HS-5 (cell line): ENCODE measurements at regions not wholly inside any gene's neighbourhood (a gene's known extent, or its start where the extent isn't known, plus 50 kb on each side); places are given as distances from the start of the nearest gene placed in this dataset.
A peak's percentile ranks its signal among the peaks of the same experiment; 100 is the strongest.
"Not testable (repeated sequence)": the region's sequence is repeated elsewhere in the genome, so short reads cannot be mapped to it uniquely, and the experiment has no call there.

ENCODE experiments used
- DNase-seq: peaks from one replicate; pipeline ENCODE4 v3.0.0-alpha.2; 2012; ENCODE audit warnings: low read depth

DNA sequence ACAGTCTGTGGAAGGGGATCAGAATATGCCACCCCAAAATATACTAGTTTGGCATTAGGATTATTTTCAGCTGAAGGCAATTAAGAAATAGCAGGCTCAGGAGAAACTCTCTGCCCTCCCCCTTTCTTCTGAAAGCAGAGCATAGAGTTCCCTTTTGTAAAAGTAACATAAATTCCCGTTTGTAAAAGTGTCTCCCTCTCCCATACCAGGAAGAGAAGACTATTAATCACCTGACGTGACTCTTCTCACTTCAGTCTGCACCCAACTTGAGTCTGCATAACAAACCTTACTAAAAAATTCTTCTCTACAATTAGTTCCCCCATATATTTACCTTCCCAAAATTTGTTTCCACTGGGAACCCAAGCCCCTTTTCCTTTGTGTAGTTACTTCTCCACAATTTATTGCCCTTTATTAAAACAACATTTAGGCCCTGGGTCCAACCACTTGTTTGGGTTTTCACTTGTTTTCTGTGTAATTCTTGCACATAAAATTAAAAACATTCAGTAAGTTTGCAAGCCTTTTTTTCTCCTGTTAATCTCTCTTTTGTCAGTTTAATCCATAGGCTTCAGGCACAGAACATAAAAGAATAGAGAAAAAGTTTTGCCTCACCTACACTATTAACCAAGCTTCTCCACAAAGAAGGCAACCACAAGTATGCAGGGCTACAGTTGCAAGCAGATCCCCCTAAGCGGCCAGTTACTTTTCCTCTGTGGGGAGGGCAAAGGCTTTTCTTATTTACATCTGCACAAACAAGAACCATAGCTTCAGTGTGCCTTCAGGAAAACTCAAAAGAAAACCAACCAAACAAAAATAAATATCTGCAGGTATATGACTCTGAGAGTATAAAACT lies 73.8 kb upstream of the EPCAM start:
- no peak for DNase-seq

DNA sequence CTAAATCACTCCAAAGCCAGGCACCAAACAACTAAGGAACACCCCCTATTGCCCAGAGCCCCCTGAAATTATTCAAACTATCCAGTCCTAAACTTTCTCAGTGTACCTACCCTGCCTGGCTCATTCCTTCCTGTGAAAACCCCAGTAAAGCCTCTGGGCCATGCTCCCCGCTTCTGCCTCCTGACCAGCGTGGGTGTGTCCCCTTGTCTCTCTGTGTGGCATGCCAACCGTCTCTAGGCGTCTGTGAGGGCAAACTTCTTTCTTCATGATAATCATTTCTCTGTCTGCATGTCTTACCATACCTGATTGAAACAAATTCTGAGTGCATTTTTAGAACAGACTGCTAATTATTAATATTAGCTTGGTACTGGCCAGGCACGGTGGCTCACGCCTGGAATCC lies 75.1 kb upstream of the EPCAM start:
- DNase-seq, result no peak

DNA sequence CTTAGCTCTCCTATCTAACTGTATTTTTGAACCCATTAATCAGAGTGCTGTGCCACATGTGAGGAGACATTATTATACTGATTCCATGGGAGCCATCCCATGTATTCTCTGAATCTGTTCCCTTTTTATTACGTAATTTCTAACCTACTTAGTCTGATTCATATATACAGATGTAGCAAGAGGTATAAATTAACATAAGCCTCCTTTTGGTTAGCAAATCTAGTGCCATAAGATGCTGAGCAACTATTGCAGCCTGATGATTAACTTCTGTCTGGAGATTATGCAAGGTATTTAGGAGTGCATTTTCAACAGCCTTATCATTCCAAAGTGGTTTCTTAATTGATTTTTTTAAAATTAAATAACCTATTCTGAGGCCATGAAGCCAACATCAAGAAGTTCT lies 80.2 kb upstream of the EPCAM start:
- DNase-seq, result peak; percentile 87

DNA sequence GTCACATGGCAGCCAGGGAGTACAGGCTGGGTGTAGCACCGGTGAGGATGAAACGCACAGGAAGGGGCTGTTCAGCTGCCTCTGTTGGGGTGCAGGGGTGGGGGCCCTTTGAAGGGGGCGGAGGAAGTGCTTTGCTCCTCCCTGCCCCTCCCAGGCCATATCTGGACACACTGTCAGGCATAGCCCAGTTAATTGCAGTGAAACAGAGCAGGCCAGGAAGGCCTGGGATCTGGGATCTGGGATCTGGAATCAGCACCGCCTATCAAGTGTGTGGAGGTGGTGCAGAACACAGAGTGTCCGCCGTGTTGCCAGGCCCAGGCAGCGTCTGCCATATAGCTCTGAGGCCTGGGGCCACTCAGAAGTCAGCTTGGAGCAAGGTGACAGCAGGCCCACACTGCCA lies 85.5 kb upstream of the EPCAM start:
- DNase-seq, result no peak

DNA sequence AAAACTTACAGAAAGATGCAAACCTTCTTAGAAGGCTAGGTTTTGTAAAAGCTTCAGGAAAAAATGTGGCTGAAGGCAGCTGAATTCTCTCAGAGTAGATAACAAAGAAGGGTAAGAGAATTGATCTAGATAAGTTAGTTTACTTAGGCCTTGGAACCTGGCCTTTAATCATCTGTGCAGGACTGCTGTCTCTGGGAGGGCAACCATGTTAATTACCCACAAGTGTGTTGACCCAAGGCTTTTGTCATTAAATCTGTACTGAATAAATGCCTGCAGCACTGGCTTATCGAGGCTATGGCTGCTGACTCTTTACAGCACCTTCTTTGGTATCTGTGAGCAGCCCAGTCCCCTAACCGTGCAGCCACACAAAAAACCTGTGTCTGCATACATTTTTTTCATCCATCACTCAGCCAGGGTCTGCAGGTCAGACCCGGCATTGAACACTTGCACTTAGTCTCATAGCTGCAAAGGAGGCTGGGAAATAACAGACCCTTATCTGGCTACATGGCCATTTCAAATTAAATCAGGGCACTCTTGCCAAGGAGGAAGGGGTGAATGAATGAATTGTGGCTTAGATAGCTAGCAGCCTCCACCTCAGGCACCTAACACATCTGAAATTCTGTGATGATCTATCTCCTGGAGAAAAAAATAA lies 86.4 kb upstream of the EPCAM start:
- no peak for DNase-seq

DNA sequence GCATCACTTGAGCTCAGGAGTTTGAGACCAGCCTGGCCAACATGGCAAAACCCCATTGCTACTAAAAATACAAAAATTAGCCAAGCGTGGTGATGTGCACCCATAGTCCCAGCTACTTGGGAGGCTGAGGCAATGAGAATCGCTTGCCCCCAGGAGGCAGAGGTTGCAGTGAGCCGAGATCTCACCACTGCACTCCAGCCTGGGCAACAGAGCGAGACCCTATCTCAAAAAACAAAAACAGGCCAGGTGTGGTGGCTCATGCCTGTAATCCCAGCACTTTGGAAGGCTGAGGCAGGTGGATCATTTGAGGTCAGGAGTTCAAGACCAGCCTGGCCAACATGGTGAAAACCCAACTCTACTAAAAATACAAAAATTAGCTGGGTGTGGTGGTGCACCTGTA lies 89.6 kb upstream of the EPCAM start:
- not testable (repeated sequence) for DNase-seq

DNA sequence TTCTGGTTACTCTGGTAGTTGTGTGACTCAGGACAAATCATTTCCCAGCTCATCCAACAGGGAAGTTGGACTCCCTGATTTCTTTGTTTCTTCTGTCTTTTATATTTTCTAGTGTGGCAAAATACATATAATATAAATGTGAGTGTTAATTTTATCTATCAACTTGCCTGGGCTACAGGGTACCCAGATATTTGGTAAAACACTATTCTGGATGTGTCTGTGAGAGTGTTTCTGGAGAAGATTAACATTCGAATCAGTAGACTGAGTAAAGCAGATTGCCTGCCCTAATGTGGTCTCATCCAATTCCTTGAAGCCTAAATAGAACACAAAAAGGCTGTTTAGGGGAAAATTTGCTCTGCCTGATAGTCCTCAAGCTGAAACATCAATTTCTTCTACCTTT lies 91.1 kb upstream of the EPCAM start:
- DNase-seq, result no peak

GRCh38 chr2:47277187-47277586 lies 91.9 kb upstream of the EPCAM start:
- no peak for DNase-seq

DNA sequence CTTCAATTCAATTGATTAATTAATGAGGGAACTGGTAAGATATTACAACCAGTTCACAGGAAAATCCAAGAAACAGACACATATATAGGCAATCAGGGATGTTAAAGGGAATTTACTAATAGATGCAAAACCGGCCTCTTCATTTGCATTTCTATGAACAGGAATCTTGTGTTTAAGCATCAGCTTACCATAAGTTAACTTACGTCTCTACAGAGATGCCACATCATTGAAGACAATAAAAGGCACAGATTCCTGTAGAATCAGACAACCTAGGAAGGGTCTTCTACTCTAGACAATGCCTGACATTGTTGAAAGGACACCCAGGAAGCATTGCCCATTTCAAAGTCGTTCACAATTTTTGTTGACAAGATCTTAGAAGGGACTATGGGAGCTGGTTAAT lies 93.0 kb upstream of the EPCAM start:
- no peak for DNase-seq

DNA sequence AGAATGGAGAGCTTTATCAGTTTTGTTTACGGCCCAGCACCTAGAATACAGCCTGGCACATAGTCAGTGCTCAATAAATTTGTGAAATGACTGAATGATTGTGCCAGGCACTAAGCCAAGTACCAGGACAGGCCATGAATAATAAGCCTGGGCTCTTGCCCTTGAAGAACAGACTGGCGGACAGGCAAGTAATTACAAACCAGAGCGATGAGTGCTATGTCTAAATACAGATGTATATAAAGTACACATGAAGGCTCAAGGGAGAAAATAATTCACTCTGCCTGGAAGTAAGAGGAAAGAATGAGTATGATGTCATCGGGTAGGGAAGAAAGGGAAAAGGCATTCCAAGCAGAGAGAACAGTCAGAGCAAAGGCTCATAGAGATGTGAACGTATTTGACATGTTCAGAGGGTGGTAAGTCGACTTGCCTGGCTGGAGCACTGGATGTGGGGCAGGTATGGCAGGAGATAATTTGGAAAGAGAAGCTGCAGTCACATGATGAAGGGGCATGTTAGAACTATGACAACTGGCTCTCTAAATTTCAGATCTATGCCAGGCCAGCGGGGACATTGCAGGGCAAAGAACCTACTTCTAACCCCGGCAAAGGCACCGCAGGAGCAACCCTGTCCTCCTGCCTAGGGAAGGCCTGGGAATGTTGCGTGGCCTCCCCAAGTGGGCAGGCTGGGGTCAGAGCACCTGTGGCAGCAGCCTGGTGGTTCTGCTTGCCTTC lies 94.9 kb upstream of the EPCAM start:
- peak; percentile 58 for DNase-seq

DNA sequence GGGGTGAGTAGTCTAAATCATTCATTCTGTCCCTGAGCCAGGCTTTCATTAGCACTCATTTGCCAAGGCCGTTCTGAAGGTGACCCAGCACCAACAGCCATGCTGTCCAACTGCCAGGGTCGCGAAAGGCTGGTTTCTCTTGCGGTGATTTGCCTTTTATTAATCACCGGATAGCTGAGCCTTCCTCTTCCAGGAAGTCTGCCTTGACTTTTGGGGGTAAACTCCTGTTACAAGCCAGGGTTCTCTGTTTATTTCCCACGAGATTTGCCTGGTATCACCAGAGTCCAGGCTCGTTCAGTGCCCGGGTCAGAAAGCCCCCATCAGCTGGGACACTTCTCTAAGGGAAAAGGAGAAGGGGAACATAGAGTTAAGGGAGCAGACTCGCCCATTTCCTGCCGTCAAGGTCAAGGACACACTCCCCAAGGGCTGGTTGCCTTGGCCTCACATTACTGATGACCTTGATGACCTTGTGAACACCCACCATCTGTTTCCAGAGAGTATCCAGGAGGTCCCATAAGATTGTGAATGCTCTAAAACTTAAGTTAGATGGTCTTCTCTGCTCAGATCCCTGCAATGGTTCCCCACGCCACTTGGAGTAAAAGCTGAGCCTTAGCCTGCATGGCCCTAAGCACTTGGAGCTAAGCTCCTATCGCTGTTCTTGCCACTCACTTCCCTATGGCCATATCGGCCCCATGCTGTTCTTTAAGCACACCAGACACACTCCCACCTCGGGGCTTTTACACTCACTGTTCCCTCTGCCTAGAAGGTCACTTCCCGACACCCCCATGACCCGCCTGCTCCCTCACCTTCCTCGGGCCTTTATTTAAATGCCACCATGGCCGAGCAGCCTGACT lies 96.0 kb upstream of the EPCAM start:
- no peak for DNase-seq

- DNase-seq, result no peak
Measured at GRCh38 chr2:47272031-47272864, 95.9 kb upstream of the CALM2 start.

GRCh38 chr2:47271054-47272000 lies 95.0 kb upstream of the CALM2 start:
- no peak for DNase-seq

DNA sequence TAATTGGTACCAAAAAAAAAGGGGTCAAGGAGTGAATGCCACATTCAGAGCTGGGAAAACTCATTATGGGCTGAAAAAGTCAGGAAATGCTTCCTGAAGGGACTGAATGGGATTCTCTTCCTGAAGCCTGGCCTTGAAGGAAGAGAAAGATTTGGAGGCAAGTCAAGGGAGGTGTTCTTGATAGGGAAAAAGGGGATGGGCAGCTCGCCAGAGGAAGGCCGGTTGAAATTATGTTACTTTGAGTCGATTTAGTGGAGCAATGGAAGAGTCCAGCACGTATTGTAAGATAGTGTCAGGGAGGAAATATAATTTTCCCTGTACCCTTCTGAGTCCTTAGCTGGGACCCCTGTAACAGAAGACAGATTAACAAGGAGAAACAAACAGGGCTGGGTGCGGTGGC lies 94.1 kb upstream of the CALM2 start:
- no peak for DNase-seq

- DNase-seq, result peak; percentile 99
Measured at GRCh38 chr2:47269316-47270232, 93.3 kb upstream of the CALM2 start.

DNA sequence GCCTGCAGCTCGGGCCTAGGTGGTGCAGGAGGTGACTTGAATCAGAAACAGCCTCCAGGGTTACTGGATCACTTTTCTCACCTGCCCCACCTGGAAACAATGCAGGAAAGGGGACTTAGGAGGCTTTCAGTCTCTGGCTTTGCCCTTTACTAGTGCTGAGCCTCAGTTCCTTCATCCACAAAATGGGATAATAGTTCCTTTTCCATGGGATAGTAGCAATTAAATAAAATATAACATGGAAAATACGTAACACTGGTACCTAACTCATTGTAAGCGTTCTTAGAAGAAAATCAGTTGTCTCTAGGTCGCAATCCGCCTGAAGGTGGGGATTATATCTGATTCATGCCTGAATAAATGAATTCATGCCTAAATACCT lies 91.4 kb upstream of the CALM2 start:
- DNase-seq, result no peak

GRCh38 chr2:47266939-47267710 lies 90.8 kb upstream of the CALM2 start:
- DNase-seq, result no peak

DNA sequence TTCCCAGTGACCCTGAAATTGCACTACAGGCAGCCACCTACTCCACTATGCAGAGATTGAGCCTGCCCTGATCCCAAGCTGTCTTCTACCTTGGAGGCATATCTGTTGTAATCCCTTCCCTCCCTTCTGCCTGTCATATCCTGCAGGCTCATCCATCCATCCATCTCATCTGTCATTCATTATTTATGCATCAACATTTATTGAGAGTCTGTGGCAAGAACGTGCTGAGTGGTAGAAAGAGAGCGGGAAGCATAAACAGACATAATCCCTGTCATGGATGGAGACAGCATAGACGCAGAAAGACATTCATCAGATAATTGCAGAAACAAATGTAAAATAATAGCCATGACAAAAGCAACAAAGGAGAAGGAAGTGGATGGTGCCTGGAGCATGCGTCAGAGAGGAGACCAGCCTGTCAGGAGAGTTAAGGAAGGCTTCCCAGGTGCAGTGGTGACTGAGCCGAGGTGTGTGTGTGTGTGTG lies 89.5 kb upstream of the CALM2 start:
- DNase-seq, result no peak
